IPS DF 4.7 (cell line): ENCODE measurements at regions not wholly inside any gene's neighbourhood (a gene's known extent, or its start where the extent isn't known, plus 50 kb on each side); places are given as distances from the start of the nearest gene placed in this dataset.
"Not testable (repeated sequence)": the region's sequence is repeated elsewhere in the genome, so short reads cannot be mapped to it uniquely, and the experiment has no call there.

Experiments
- DNase-seq: peaks from one replicate; pipeline ENCODE4 v3.0.0-alpha.2; 2013; ENCODE audit warnings: low spot score; ENCODE audit errors: extremely low read depth

DNA sequence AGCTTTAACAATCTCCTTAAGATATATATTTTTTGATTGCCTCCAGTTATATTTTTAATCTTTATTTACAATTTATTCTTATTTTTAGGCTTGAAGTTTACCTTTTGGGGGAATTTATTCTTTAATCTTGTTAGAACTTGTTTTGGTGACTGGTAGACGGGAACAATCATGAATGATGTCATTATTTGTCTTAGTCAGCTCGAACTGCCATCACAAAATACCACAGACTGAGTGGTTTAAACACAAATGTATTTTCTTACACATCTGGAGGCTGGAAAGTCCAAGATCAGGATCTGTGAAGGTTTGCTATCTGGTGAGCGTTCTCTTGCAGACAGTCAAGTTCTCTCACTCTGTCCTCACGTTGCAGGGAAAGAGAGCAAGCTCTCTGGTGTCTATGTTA is 639.5 kb upstream of the SEMA6D start:
- DNase-seq = not testable (repeated sequence)

DNA sequence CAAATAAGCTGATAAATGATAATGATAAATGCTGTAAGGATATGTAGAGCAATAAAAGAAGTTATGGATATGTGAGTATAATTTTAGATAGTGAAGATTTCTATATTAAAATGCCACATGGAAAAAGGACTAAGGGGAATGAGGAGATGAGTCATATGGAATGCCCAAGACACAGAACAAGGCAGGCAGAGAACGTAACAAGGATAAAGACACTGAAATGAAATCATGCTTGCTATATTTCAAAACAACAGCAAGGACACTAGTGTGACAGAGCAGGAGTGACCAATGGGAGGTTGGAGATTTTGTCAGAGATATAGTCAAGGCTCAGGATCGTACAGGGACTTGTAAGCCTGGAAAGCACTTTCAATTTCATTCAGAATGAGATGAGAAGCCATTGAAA is 621.5 kb upstream of the SEMA6D start:
- DNase-seq = no peak

DNA sequence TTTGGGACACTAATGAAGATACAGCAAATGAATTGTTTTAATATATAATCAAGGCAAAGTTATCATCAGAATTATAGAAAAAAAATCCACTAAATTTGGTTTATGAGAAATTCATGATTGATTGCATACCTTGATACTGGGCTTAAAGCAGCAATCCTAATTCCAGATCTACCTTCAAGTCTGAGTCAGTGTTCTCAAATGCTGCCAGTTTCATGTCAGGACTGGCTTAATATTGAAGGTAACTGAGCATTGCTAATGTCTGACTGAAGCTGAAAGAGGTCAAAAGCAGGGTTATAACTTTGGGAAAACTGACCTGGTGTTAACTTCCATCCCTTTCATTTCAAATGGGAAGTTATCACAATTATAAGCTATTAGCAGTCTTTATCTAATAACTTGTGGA is 618.8 kb upstream of the SEMA6D start:
- DNase-seq = not testable (repeated sequence)

DNA sequence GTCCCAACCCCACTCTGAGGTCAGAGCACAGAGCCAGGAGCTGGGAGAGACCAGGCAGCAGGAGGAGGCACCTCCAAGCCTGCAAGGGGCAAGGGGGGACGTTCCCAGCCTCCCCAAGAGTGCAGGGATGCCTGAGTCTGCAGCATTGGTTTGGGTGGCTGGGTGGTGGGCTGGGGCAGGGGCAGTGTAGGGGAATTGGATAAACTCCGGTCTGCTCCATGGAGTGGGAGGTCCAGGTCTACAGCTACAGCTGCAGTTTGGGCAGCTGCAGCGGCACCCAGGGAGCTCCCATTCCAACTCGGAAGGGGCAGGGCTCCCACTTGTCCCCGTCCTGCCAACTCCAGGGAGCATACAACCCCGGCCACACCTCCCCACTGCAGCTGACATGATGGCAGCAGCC is 617.5 kb upstream of the SEMA6D start:
- not testable (repeated sequence) for DNase-seq

DNA sequence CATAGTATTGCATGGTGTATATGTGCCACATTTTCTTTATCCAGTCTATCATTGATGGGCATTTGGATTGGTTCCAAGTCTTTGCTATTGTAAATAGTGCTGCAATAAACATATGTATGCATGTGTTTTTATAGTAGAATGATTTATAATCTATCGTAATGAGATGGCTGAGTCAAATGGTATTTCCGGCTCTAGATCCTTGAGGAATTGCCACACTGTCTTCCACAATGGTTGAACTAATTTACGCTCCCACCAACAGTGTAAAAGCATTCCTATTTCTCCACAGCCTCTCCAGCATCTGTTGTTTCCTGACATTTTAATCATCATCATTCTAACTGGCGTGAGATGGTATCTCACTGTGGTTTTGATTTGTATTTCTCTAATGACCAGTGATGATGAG is 608.5 kb upstream of the SEMA6D start:
- DNase-seq = not testable (repeated sequence)

DNA sequence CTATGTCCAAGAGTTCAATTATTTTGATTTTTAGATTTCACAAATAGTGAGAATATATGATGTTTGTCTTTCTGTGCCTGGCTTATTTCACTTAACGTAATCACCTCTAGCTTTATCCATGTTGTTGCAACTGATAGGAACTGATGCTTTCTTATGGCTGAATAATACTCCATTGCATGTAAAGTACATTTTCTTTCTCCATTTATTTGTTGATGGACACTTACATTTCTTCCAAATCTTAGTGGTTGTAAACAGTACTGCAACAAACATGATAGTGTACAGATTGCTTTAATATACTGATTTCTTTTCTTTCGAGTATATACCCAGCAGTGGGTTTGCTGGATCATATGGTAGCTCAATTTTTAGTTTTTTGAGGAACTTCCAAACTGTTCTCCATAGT is 600.6 kb upstream of the SEMA6D start:
- no peak for DNase-seq

DNA sequence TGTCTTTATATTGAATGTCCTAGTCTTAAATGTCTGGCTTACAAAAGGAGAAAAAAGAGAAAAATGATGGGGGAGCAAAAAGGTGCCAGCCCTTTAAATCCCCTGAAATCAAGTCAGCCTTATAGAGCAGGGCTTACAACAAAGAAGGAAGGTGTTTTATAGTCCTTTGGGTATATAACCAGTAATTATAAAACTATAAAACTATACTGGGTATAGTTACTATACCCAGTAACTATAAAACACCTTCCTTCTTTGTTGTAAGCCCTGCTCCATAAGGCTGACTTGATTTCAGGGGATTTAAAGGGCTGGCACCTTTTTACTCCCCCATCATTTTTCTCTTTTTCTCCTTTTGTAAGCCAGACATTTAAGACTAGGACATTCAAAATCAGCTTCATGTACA is 598.0 kb upstream of the SEMA6D start:
- no peak for DNase-seq

DNA sequence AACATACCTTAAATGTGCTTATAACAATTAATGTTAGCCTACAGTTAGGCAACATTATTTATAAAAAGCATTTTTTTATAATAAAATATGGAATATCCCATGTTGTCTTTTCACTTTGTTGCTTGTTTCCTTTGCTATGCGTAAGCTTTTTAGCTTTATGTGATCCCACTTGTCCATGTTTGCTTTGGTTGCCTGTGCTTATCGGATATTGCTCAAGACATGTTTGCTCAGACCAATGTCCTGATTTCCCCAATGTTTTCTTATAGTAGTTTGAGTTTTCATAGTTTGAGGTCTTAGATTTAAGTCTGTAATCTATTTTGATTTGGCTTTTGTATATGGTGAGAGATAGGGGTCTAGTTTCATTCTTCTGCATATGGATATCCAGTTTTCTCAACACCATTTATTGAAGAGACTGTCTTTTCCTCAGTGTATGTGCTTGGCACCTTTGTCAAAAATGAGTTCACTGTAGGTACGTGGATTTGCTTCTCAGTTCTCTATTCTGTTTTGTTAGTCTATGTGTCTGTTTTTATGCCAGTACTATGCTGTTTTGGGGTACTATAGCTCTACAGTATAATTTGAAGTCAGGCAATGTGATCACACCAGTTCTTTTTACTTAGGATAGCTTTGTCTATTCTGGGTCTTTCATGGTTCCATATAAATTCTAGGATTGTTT is 592.7 kb upstream of the SEMA6D start:
- no peak for DNase-seq

DNA sequence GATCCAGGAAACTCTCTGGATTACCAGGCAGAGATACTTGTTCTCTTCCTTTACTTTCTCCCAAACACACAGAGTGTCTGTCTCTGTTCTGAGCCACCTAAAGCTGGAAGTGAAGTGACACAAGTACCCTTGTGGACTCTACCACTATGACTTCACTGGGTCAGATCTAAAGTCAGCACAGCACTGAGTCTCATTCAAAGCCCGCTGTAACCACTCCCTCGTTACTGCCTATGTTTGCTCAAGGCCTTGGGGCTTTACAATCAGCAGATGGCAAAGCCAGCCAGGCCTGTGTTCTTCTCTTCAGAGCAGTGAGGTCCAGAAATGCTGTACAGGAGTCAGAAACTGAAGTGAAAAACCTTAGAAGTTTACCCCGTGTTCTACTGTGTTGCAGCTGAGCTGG is 588.3 kb upstream of the SEMA6D start:
- no peak for DNase-seq

DNA sequence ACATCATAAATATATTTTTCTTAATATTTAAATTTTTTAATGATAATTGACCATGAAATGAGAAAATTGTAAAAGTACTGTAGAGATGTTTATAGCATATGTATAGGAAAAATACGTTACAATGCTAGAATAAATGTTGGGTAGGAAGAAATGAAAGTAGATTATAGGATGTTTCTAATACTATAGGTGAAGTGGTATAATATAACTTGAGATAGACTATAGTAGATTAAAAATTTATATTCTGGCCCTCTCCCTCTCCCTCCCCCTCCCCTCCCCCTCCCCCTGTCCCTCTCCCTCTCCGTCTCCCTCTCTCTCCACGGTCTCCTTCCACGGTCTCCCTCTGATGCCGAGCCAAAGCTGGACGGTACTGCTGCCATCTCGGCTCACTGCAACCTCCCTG is 585.9 kb upstream of the SEMA6D start:
- DNase-seq = not testable (repeated sequence)

DNA sequence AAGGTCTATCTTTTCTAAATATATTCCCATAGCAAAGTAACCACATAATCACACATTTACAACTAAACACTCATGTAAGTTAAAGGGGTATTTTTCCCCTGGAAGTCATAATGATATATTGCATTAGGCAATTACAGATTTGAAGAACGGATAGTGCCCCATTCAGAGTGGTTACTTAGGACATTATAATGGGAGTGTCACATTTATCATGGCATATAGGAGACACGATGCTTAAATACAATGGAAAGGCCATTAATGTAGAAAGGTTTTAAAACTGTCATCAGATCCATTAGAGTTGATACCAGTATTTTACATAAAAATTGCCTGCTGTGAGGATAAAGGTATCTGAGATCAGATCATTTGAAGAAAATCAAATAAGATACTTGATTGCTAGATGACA is 582.0 kb upstream of the SEMA6D start:
- no peak for DNase-seq

DNA sequence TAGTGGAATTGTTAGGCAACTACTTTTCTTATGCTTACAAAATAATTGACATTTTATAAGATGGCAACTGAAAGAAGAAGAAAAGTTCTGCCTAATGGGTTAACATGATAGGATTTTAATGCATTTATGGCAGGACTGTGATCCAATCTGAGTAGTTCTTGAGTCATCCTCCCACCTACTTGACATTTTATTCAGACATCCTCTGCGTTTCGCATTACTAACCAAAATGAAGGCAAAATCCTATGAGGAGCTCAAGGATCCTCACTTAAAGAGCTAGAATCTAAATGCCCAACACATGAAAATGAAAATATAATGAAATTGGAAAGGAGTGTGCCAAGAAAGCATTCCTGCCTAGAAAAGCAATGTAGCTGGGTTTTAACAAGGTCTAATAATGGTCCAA is 581.1 kb upstream of the SEMA6D start:
- DNase-seq = no peak

DNA sequence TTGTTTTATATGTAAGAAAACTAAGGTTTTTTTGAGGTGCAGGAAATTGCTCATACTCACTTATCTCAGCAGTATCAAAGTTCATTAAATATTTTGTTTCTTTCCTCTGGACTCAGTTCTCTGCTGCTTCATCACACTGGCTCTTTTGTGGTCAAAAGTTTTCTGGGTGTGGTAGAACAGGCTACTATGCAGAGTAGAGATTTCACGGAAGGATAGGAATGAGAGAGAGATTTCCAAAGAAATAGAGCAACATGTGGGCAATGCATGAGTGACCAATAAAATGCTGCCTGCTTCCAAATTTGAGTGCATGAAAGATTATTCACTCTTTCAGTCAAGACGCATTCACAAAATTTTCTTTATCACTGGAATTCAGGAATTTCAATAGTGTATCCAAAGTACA is 577.3 kb upstream of the SEMA6D start:
- DNase-seq = no peak

DNA sequence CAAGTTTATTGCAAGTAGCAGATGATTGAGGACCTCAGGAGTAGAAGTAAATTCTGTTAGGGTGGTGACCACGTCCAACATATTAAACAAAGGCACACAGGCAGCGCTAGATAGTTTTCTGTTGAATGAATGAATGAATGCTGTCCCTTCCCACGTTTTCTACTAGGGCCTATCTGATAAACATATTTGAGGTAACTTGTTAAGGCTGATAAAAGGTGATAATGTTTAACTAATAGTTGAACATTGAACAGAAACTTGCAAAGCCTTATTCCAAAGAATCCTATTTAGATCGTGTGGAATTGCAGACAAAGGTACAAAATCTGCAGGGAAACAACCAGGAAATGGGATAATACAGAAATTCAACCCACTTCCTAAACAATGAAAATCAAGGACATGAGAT is 559.5 kb upstream of the SEMA6D start:
- DNase-seq = no peak

DNA sequence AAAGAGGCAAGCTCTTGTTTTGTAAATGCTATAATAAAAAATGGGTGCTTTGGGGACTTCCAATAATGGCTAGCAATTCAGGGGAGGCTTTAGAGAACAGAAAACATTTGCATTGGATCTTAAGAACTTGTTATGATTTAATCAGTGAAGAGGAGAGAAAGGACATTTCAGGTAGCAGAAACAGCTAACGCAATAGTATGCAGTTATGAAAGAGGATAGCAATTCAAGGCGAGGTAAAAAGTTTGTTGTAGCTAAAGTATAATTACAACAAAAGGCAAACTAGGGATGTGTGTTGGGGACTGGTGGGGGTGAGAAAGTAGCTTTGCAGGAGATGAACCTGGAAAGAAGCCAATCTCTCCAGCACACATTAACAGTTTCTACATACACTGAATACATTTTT is 558.7 kb upstream of the SEMA6D start:
- no peak for DNase-seq

DNA sequence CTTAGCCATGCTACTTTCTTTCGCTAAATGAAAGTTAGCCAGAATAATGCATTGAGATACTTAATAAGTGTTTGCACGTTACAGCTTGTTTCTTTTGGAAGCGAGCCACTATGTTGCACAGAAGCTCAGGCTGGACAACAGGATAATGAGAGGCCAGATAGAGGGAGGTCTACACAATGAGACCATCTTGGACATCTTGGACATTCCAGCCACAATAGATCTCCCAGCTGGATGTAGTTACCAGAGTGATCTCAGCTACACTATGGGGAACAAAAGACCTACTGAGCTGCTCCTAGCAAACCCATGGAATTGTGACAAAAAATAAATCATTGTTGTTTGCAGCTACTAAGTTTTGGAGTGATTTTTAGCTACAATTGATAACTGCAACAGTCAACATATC is 540.1 kb upstream of the SEMA6D start:
- DNase-seq = no peak

DNA sequence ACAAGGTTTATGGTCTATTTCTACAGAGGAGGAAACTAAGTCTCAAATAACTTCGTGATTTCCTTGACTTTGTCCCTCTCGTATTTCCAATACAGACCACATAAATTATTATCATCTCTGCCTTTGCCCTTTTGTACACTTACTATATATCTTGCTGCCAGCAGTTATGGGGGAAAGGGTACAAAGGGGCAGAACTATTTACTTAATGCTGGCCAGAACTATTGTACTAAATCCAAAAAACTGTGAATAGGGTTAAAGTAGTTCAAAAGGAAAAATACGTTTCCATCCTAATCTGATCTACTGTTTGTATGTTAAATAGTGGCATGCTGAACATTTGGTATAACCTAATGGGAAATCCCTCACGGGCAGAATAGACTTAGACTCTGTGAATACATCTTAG is 537.3 kb upstream of the SEMA6D start:
- no peak for DNase-seq

DNA sequence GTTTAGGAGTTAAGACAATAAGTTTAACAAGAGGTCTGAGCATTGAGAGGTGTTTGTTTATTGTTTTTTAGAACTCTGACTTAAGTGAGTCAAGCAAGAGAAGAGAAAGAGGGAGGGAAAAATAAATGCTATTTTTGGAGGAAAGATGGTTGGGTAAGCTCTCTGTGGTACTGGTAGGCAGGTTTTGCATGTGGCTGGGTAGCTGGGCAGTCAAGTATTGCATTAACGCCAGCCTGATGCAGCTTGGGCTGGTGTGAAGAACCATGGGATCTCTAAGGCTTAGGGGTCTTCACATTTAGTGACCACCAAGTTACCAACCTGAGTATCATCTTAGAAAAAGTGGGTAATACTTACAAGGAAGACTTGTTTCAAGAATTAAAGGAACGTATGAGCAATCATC is 534.5 kb upstream of the SEMA6D start:
- DNase-seq = no peak

DNA sequence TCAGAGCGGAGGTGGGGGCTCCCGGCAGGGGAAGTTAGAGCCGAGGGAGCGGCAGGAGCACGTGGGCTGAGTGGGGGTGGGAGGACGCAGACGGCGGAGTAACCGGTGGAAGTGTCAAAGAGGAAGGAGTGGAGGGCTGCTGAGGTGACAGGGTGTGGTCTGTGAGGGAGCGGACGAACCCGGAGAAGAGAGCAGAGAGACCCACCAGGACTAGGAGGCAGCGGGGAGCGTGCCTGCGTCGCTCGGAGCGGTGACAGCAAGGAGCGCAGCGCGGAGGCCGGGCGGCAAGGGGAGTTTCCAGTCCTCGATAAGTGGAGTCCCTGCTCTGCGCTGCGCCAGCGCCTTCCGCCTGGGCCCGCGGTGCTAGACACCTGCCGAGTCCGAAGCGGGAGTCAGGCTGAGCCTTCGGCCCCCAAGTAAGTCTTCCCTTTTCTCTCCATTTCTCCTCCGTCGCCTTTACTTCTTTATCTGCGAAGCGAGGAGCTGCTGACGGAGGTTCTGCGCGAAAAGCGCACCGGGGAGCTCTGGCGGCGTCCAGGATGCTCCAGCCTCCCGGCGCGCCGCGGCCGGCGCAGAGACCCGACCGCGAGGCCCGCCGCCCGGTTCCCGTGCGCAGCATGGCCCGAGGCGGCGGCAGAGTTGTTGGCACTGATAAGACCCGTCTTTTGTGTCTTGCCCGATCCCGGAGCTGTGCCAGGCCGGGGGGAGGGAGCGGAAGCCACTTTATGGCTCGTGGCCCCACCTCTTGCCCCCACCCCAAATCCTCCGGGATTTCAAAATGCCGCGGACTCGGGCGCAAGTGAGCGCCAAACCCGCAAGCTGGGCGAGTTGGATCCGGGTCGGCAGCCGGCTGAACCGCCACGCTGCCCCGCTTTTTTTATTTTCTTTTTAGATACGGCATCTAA is 533.0 kb upstream of the SEMA6D start:
- no peak for DNase-seq

DNA sequence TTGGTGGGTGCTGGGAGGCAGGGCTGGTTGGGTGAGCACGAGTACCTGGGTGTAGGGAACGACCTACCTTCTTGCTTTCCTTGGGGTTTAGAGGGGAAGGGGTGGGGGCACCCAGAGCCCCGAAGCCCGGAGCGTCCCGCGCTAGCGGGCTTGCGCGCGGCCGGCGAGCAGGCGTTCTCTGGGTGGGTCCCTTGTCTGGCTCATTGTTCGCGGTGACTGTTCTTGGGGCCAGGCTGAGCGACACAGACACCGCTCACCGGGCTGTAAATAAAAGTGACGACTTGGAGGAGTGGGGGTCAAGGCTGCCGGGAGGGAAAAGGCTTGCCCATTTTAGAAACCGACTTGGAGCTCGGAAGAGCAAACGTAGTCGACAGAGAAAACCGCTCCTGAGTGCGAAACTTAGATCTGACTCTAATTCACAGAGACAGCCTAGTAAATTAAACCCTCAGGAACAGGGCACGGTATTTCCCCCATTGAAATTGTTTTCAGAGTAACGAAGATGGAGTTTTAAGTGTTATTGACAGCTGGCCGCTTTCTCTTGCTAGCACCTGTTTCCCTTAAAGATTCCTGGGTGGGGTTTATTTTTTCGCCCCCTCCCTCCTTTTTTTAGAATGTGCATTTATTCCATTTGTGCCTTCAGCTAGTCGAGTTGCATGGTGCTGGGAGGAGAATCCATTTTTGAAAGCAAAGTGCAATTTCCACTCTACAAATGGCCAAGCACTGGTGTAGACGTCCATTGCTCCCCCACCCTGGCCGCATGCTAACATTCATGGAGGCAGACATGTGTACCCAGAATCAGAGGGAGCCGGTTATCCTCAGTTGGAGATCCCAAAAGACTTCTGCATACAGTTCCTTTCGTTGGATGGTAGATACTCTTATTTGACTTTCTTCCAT is 532.1 kb upstream of the SEMA6D start:
- DNase-seq = no peak

DNA sequence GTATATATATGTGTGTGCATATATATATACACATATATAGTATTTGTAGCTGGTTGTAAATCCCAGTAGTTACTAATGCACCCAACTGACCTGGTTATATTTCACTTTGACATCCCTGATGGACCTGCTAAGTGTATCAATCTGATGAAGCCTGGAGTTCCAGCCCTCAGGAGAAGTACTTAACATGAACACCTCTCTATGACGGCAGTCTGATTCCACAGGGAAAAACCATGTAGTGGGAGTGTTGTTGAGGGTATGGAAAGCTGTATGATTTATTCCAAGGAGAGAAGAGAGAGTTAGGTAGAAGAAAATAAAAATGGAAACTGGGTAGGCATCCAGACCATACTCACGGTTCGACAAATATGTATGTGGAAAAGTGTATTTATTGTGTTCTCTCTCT is 531.2 kb upstream of the SEMA6D start:
- DNase-seq = no peak
